GOT3 (cell line): ENCODE measurements at regions not wholly inside any gene's neighbourhood (a gene's known extent, or its start where the extent isn't known, plus 50 kb on each side); places are given as distances from the start of the nearest gene placed in this dataset.

Source experiments
- DNase-seq: peaks from one replicate; lab custom pipeline; 2025; ENCODE audit warnings: mixed read lengths; lab: John Stamatoyannopoulos, UW

GRCh38 chr15:97692301-97693015 lies 268.0 kb upstream of the ARRDC4 start:
- DNase-seq = no peak

DNA sequence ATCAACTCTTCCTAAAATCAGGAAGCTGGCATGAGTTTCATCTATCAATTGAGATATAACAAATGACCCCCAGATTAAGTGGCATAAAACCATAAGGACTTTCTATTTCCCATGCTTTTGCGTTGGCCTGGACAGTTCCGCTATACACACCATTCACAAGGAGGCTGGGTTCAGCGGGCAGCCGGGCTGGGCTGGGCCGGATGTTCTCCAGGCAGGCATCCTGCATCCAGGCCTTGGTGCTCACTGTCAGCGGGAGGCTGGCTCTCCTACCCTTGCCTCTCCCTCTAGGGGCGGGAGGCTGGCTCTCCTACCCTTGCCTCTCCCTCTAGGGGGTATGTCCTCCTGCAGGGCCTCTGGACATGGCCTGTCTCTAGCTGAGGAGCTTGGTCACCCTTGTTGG lies 266.0 kb upstream of the ARRDC4 start:
- DNase-seq = no peak

- no peak for DNase-seq
Measured at GRCh38 chr15:97703400-97703799, 257.1 kb upstream of the ARRDC4 start.

DNA sequence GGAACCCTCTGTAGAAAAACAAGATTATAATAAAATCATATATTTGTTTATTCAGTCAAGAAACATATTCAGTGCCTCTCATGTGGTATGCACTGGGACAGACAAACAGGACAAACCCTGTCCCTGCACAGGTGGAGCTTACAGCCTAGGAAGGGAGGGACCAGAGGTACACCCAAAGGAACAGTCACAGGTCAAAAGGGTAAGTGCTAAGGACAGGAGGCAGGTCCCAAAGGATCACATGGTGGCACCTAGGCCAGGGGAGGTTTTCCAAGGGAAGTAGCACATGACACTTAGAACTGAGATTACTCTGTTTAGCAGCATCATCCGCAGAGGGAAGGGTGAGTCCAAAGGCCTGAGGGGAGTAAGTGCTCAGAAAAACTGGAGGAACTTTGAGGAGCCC lies 254.4 kb upstream of the ARRDC4 start:
- no peak for DNase-seq

- no peak for DNase-seq
Measured at GRCh38 chr15:97708252-97708651, 252.3 kb upstream of the ARRDC4 start.

- no peak for DNase-seq
Measured at GRCh38 chr15:97712530-97712929, 248.0 kb upstream of the ARRDC4 start.

DNA sequence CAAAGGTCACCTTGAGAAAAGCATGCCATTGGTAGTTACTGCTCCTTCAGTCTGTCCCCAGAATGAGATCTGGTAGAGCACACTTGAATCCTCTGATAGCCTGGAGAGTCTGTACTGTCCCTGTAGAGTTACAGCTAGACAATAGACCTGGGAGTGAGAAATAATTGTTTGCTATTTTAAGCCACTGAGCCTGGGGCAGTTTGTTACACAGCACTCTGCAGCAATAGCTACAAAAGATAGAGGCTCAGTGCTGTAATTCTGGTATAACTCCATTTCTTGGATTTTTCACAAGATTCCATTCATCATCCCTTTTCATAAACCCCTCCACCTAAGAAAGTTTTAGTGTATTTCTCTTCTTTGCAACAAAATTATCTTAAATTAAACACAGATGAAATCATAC lies 242.7 kb upstream of the ARRDC4 start:
- no peak for DNase-seq

GRCh38 chr15:97718509-97718908 lies 242.0 kb upstream of the ARRDC4 start:
- DNase-seq = no peak

- DNase-seq = no peak
Measured at GRCh38 chr15:97728791-97729190, 231.7 kb upstream of the ARRDC4 start.

DNA sequence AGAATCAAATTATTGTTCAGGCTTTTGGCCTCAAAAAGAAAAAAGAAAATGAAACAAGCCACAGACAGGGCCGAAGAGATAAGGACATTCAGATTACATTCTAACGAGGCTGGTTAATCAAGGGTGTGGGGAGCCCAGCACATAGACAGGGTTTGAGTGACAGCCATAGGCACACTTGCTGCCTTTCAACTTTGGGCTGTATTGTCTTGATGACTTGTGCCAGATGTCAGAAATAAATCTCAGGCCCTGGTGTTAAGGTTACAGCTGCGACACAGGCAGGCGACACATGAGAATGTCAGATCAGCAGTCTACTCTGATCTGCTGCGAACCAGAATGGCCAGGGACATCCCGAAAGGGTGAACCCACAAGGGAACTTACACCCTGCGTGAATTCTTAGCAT lies 231.2 kb upstream of the ARRDC4 start:
- DNase-seq = no peak

DNA sequence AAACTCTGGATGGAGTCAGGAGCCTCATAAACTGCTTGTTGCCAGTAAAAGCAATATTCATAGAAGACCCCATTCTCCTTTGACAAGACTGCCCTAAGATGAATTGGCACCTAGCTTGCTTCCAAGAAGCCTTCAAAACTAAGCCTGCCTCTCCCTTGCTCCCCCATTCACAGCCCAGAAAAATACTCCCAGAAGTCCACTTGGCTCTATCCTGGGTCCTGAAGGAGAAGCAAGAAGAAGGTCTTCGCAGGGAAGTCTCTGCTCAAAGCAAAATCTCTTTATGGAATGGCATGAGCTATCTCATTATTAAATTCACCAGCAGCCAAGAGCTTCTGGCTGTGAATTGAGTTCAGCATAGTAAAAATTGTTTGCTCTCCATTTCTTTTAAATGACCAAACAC lies 230.2 kb upstream of the ARRDC4 start:
- no peak for DNase-seq

DNA sequence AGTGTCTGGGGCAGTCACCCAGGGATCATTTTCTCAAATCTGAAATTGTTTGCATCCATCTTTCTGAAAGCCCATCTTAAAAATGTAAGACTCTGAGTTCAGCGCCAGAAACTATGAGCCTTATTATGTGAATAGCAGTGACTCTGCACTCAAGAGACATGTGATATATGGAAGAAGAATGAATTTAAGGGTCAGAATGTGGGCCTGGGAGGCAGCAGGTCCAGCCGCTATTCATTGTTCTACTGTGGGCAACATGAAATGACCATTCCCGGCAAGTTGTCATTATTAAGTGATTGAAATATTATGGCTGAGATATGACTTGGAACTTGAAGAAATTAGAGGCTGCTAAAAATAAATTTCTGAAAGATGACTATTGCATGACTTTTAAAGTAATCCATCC lies 228.6 kb upstream of the ARRDC4 start:
- DNase-seq = no peak

- no peak for DNase-seq
Measured at GRCh38 chr15:97733373-97733772, 227.1 kb upstream of the ARRDC4 start.

GRCh38 chr15:97736748-97737147 lies 223.8 kb upstream of the ARRDC4 start:
- DNase-seq = no peak

DNA sequence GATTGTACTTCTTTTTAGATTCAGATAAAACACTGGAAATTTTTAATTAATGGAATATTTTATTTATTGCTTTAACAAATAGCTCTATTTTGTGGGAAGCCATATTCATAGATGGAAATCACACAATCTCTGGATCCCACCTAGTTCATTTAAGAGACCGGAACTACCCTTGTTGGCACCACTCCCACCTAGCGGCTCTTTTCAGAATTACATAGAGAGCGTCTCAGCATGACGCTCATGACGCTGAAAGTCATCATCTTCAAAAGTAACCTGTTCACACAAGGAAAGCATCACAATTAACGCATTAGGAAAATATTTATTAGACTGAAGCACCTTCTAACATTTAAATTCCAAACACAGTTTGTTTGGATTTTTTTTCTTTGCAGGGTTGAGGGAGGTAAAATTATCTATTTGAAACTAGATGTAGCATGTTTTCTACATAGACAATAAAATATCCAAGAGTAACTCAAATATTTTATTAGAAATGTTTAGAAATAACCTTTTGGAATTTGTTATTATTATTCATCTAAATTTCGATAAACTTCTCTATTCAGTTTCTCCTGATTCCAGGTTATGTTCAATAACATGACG lies 214.9 kb upstream of the ARRDC4 start:
- no peak for DNase-seq

DNA sequence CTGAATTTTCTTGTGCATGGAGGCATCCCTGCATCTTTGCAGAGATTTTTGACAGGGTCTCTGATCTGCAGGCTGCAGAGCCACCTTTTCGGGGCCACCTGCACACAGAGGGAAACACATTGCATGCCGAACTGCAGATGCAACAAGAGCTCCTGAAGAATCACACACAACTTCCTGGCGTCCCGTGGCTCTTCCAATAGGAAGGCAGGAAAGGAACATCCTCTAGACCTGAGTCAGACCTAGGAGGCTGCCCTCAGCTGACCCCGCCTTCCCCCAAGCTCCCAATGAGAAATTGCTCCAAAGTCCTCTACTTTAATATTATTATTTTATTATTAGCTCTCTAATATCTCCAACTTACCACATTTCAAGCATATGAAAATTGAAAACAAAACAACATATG lies 213.2 kb upstream of the ARRDC4 start:
- no peak for DNase-seq

DNA sequence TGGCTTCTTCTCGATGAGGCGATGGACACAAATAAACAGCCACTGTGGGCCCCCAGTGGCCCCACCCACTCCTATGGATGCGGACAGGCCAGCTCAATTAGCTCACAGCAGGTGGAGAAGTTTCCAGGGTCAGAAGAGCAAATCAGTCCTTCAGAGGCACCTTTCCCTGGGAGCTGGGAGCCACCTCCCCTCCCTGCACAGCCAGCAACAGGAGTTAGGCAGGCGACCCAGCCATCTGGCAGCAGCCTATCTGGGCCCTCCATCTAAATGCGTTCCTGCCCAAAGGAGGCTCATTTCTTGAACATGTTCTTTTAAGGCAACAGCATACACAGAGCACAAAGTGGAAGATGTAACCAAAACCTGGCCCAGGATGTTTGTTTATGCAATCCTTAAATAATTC lies 211.9 kb upstream of the ARRDC4 start:
- DNase-seq = no peak

DNA sequence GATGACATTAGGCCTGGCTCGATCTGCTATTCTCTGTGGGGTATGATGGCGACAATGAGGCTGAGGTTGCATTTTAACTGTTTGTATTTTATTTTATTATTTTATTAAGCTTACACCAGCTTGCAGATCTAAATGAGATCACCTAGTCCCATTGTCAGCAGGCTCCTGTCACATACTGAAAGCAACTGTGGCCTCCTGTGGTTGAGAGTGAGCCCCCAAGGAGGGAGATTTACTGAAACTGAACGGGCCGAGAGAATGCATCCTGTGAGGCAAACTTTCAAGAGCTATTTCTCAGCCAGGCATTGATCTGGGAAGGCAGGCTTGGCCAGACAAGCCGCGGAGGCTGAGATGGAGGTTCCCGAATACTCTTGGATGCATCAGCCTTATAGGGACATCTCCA lies 210.4 kb upstream of the ARRDC4 start:
- no peak for DNase-seq

- DNase-seq = no peak
Measured at GRCh38 chr15:97755726-97756125, 204.8 kb upstream of the ARRDC4 start.

GRCh38 chr15:97759363-97759762 lies 201.1 kb upstream of the ARRDC4 start:
- DNase-seq = no peak

- DNase-seq = no peak
Measured at GRCh38 chr15:97761110-97761509, 199.4 kb upstream of the ARRDC4 start.

DNA sequence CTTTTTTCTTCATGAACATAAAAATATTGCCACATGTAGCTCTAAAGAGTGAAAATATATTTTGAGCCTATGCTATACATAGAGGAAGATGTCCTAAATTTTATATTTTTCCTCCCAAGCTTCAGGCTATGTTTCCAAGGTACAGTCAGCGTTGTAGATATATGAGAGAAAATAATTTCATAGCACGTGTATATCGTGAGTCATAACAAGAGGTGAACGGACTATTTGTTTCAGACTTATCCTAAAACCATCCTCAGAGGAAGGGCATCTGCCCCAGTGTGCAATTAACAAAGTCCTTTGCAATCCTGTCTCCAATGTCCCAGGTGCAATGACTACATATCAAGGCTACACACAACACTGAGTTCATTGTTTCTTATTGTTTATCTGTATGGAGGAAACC lies 177.3 kb upstream of the ARRDC4 start:
- DNase-seq = no peak

GRCh38 chr15:97786741-97787140 lies 173.8 kb upstream of the ARRDC4 start:
- no peak for DNase-seq

GRCh38 chr15:97790180-97790579 lies 170.3 kb upstream of the ARRDC4 start:
- no peak for DNase-seq
